Stimulated activated CD4-positive, alpha-beta T cell treated with anti-CD3 and anti-CD28 coated beads, Interleukin-4, amount 100 ng/mL, for 48 hours (primary cell): ENCODE measurements at regions not wholly inside any gene's neighbourhood (a gene's known extent, or its start where the extent isn't known, plus 50 kb on each side); places are given as distances from the start of the nearest gene placed in this dataset.

Source experiments
- DNase-seq, 2 donors: peaks; one replicate each; pipeline ENCODE4 v3.0.0-alpha.2; 2020; ENCODE audit warnings: low read depth in 2 of 2

- no peak for DNase-seq
Measured at GRCh38 chr10:4688601-4689000, 137.4 kb upstream of the AKR1E2 start.

GRCh38 chr10:4688168-4688567 lies 137.8 kb upstream of the AKR1E2 start:
- no peak for DNase-seq

- DNase-seq = no peak
Measured at GRCh38 chr10:4687397-4687796, 138.6 kb upstream of the AKR1E2 start.

GRCh38 chr10:4686644-4686996 lies 139.4 kb upstream of the AKR1E2 start:
- DNase-seq = peak in 1 of 2 donors; percentile 16

- DNase-seq = no peak
Measured at GRCh38 chr10:4685904-4686643, 139.9 kb upstream of the AKR1E2 start.

GRCh38 chr10:4685491-4685890 lies 140.5 kb upstream of the AKR1E2 start:
- no peak for DNase-seq

- DNase-seq = no peak
Measured at GRCh38 chr10:4684434-4684833, 141.6 kb upstream of the AKR1E2 start.

- no peak for DNase-seq
Measured at GRCh38 chr10:4683838-4684237, 142.2 kb upstream of the AKR1E2 start.

GRCh38 chr10:4683137-4683536 lies 142.9 kb upstream of the AKR1E2 start:
- no peak for DNase-seq

GRCh38 chr10:4678951-4679671 lies 146.9 kb upstream of the AKR1E2 start:
- no peak for DNase-seq

- DNase-seq = no peak
Measured at GRCh38 chr10:4678023-4678950, 147.7 kb upstream of the AKR1E2 start.

GRCh38 chr10:4677296-4678021 lies 148.5 kb upstream of the AKR1E2 start:
- DNase-seq = no peak

GRCh38 chr10:4676566-4676965 lies 149.4 kb upstream of the AKR1E2 start:
- no peak for DNase-seq

- DNase-seq = no peak
Measured at GRCh38 chr10:4675808-4676207, 150.2 kb upstream of the AKR1E2 start.

- DNase-seq = no peak
Measured at GRCh38 chr10:4673279-4674040, 152.5 kb upstream of the AKR1E2 start.

- no peak for DNase-seq
Measured at GRCh38 chr10:4672201-4672600, 153.8 kb upstream of the AKR1E2 start.

- no peak for DNase-seq
Measured at GRCh38 chr10:4671451-4672145, 154.4 kb upstream of the AKR1E2 start.

GRCh38 chr10:4670737-4671136 lies 155.3 kb upstream of the AKR1E2 start:
- no peak for DNase-seq

GRCh38 chr10:4669585-4669984 lies 156.4 kb upstream of the AKR1E2 start:
- DNase-seq = no peak
